ENCODE measurements at regions not wholly inside any gene's neighbourhood (a gene's known extent, or its start where the extent isn't known, plus 50 kb on each side); places are given as distances from the start of the nearest gene placed in this dataset.

- H3K9me2 ChIP-seq (replicated peaks; ENCODE audit: insufficient read depth, low read length) = no peaks in the 10 kb centered on the region
- no peaks in the 10 kb centered on the region for H3F3A ChIP-seq (ENCODE audit: insufficient read depth)
- H3K27ac ChIP-seq (ENCODE audit: low read depth, low read length) = no peak overlapping the region
- H2AFZ ChIP-seq (ENCODE audit: low read depth, low read length, severe bottlenecking) = no peak overlapping the region
- no peaks in the 10 kb centered on the region for H3K27me3 ChIP-seq (ENCODE audit: low read length)
- H3K9ac ChIP-seq (ENCODE audit: low read length) = no peak overlapping the region
- no peaks in the 10 kb centered on the region for H3K79me2 ChIP-seq (ENCODE audit: insufficient read depth, low read length)
- H3K36me3 ChIP-seq (ENCODE audit: low read length) = no peaks in the 10 kb centered on the region; the same call in 1 of the 2 replicates
- H3K4me2 ChIP-seq (ENCODE audit: low read depth, low read length, poor library complexity, severe bottlenecking) = no peak overlapping the region
- no peak overlapping the region for H3K4me3 ChIP-seq (ENCODE audit: insufficient read depth, low read length, poor library complexity, severe bottlenecking)
- TF ChIP-seq, protein P1, sequence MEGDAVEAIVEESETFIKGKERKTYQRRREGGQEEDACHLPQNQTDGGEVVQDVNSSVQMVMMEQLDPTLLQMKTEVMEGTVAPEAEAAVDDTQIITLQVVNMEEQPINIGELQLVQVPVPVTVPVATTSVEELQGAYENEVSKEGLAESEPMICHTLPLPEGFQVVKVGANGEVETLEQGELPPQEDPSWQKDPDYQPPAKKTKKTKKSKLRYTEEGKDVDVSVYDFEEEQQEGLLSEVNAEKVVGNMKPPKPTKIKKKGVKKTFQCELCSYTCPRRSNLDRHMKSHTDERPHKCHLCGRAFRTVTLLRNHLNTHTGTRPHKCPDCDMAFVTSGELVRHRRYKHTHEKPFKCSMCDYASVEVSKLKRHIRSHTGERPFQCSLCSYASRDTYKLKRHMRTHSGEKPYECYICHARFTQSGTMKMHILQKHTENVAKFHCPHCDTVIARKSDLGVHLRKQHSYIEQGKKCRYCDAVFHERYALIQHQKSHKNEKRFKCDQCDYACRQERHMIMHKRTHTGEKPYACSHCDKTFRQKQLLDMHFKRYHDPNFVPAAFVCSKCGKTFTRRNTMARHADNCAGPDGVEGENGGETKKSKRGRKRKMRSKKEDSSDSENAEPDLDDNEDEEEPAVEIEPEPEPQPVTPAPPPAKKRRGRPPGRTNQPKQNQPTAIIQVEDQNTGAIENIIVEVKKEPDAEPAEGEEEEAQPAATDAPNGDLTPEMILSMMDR (IDR thresholded peaks at IDR 0.05; ENCODE audit: insufficient read depth, low read length, poor library complexity, severe bottlenecking) = no peak
- no peak for TF ChIP-seq EZH2phosphoT487 (conservative IDR thresholded peaks at IDR 0.05; ENCODE audit: low read length)
- no peaks in the 10 kb centered on the region for H4K20me1 ChIP-seq (ENCODE audit: low read depth, low read length)
- H3K9me3 ChIP-seq (ENCODE audit: insufficient read depth, low read length) = no peaks in the 10 kb centered on the region
Measured at GRCh38 chr17:69834494-69834893, 240.5 kb upstream of the KCNJ16 start.

- Histone ChIP-seq H4K20me1 (ENCODE audit: low read depth, low read length) (no peaks in the 10 kb centered on the region), H3K4me2 (ENCODE audit: low read depth, low read length, poor library complexity, severe bottlenecking) (no peak overlapping the region), H3K9me3 (ENCODE audit: insufficient read depth, low read length) (no peaks in the 10 kb centered on the region), H3K27ac (ENCODE audit: low read depth, low read length) (no peak overlapping the region), H2AFZ (ENCODE audit: low read depth, low read length, severe bottlenecking) (no peak overlapping the region), H3K9ac (ENCODE audit: low read length) (no peak overlapping the region), H3K36me3 (ENCODE audit: low read length) (no peaks in the 10 kb centered on the region), H3K27me3 (ENCODE audit: low read length) (no peaks in the 10 kb centered on the region), H3K9me2 (replicated peaks; ENCODE audit: insufficient read depth, low read length) (no peaks in the 10 kb centered on the region), H3F3A (ENCODE audit: insufficient read depth) (no peaks in the 10 kb centered on the region), H3K79me2 (ENCODE audit: insufficient read depth, low read length) (no peaks in the 10 kb centered on the region), H3K4me3 (ENCODE audit: insufficient read depth, low read length, poor library complexity, severe bottlenecking) (no peak overlapping the region)
- TF ChIP-seq, protein P1 (IDR thresholded peaks at IDR 0.05; ENCODE audit: insufficient read depth, low read length, poor library complexity, severe bottlenecking) = no peak
- TF ChIP-seq EZH2phosphoT487 (conservative IDR thresholded peaks at IDR 0.05; ENCODE audit: low read length) = no peak
Measured at GRCh38 chr17:69851736-69852135, 223.3 kb upstream of the KCNJ16 start.

- Histone ChIP-seq H3K9me2 (replicated peaks; ENCODE audit: insufficient read depth, low read length) (no peaks in the 10 kb centered on the region), H3K9ac (ENCODE audit: low read length) (no peak overlapping the region)
Measured at GRCh38 chr17:69853541-69854224, 221.3 kb upstream of the KCNJ16 start.

More at GRCh38 chr17:69853541-69854224, 221.3 kb upstream of the KCNJ16 start:
- peaks cover 12% of the 10 kb centered on the region; the same call in 1 of the 2 replicates for H3K9me3 ChIP-seq (ENCODE audit: insufficient read depth, low read length)
- H3K4me2 ChIP-seq (ENCODE audit: low read depth, low read length, poor library complexity, severe bottlenecking) = no peak overlapping the region
- no peak overlapping the region for H3K27ac ChIP-seq (ENCODE audit: low read depth, low read length)
- TF ChIP-seq, protein P1 (IDR thresholded peaks at IDR 0.05; ENCODE audit: insufficient read depth, low read length, poor library complexity, severe bottlenecking) = no peak
- TF ChIP-seq EZH2phosphoT487 (conservative IDR thresholded peaks at IDR 0.05; ENCODE audit: low read length) = no peak
- no peaks in the 10 kb centered on the region for H3K36me3 ChIP-seq (ENCODE audit: low read length)
- H4K20me1 ChIP-seq (ENCODE audit: low read depth, low read length) = no peaks in the 10 kb centered on the region
- H3K27me3 ChIP-seq (ENCODE audit: low read length) = no peaks in the 10 kb centered on the region
- no peaks in the 10 kb centered on the region for H3K79me2 ChIP-seq (ENCODE audit: insufficient read depth, low read length)
- no peak overlapping the region for H2AFZ ChIP-seq (ENCODE audit: low read depth, low read length, severe bottlenecking)
- no peaks in the 10 kb centered on the region for H3F3A ChIP-seq (ENCODE audit: insufficient read depth)
- H3K4me3 ChIP-seq (ENCODE audit: insufficient read depth, low read length, poor library complexity, severe bottlenecking) = no peak overlapping the region

Data from SU-DHL-6 (cell line).